Transverse colon (tissue), 4 donors: ENCODE measurements at regions not wholly inside any gene's neighbourhood (a gene's known extent, or its start where the extent isn't known, plus 50 kb on each side); places are given as distances from the start of the nearest gene placed in this dataset.

Source experiments
- POLR2AphosphoS5 ChIP-seq, 3 donors: sonication (generic); formaldehyde crosslinking; IDR thresholded peaks; one replicate each; pipeline ENCODE4 v1.6.1; 2016; ENCODE audit warnings: antibody characterized with exemption in 3 of 3
- TF ChIP-seq, protein P1 (sequence below), 5 experiments: fragments of 200-600 bp in 3 of 5; fragments of 450-650 bp in 2 of 5; sonication (generic) in 3 of 5; IDR thresholded peaks; 1 replicate in 2 of 5; 2 replicates in 3 of 5; pipeline ENCODE4 v1.5.1; 2016 to 2017; ENCODE audit warnings: antibody characterized with exemption in 5 of 5, inconsistent platforms in 3 of 5, mild to moderate bottlenecking in 2 of 5, moderate library complexity in 1 of 5

DNA sequence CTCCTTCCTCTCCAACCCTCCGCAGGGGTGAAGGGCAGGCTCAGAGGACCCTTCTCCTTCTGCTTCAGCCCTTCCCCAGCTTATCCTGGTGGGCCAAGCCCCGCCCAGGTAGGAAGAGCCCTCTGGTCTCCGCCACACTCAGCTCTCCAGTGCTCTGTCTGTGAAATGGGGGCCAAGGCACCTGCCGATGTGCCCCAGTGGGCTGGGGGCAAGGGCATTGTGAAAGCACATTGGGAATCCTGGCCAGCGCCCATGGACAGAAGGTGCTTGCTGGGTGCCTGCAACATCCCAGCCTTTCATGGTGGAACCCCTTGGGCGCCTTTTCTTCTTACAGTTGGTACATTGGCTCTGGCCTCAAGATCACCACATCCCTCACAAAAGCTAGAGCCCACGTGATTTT lies 150.8 kb downstream of the INHBB start:
- TF ChIP-seq, protein P1, sequence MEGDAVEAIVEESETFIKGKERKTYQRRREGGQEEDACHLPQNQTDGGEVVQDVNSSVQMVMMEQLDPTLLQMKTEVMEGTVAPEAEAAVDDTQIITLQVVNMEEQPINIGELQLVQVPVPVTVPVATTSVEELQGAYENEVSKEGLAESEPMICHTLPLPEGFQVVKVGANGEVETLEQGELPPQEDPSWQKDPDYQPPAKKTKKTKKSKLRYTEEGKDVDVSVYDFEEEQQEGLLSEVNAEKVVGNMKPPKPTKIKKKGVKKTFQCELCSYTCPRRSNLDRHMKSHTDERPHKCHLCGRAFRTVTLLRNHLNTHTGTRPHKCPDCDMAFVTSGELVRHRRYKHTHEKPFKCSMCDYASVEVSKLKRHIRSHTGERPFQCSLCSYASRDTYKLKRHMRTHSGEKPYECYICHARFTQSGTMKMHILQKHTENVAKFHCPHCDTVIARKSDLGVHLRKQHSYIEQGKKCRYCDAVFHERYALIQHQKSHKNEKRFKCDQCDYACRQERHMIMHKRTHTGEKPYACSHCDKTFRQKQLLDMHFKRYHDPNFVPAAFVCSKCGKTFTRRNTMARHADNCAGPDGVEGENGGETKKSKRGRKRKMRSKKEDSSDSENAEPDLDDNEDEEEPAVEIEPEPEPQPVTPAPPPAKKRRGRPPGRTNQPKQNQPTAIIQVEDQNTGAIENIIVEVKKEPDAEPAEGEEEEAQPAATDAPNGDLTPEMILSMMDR (IDR thresholded peaks at IDR 0.05): no peak
- no peak for TF ChIP-seq POLR2AphosphoS5 (IDR thresholded peaks at IDR 0.05)
